ENCODE measurements at regions not wholly inside any gene's neighbourhood (a gene's known extent, or its start where the extent isn't known, plus 50 kb on each side); places are given as distances from the start of the nearest gene placed in this dataset.

- Histone ChIP-seq H3K4me1 (ENCODE audit: control insufficient read depth, insufficient read depth, low read length) (no peaks in the 10 kb centered on the region), H3K4me3 (ENCODE audit: low read length) (no peak overlapping the region), H3K27me3 (ENCODE audit: control insufficient read depth, insufficient read depth, low read length) (no peaks in the 10 kb centered on the region), H3K27ac (ENCODE audit: low read length) (no peak overlapping the region), H3K9me3 (ENCODE audit: control insufficient read depth, low read depth, low read length) (no peaks in the 10 kb centered on the region), H3K36me3 (ENCODE audit: control insufficient read depth, insufficient read depth, low read length) (no peaks in the 10 kb centered on the region)
- no CpG with 5 or more reads among the region's 2 CpGs for WGBS (ENCODE audit: insufficient coverage, low lambda C conversion rate)
- no peak for DNase-seq
Observed at GRCh38 chr18:46373131-46373530, 268.9 kb downstream of the HAUS1 start.

GRCh38 chr18:46373791-46374190 is 269.6 kb downstream of the HAUS1 start:
- no CpG with 5 or more reads among the region's 7 CpGs for WGBS (ENCODE audit: insufficient coverage, low lambda C conversion rate)
- H3K27me3 ChIP-seq (ENCODE audit: control insufficient read depth, insufficient read depth, low read length) = no peaks in the 10 kb centered on the region
- no peak overlapping the region for H3K27ac ChIP-seq (ENCODE audit: low read length)
- H3K9me3 ChIP-seq (ENCODE audit: control insufficient read depth, low read depth, low read length) = no peaks in the 10 kb centered on the region
- no peak for DNase-seq
- H3K4me1 ChIP-seq (ENCODE audit: control insufficient read depth, insufficient read depth, low read length) = no peaks in the 10 kb centered on the region
- no peak overlapping the region for H3K4me3 ChIP-seq (ENCODE audit: low read length)
- H3K36me3 ChIP-seq (ENCODE audit: control insufficient read depth, insufficient read depth, low read length) = no peaks in the 10 kb centered on the region

GRCh38 chr18:46374850-46375249 is 270.7 kb downstream of the HAUS1 start:
- Histone ChIP-seq H3K27me3 (ENCODE audit: control insufficient read depth, insufficient read depth, low read length) (no peaks in the 10 kb centered on the region), H3K4me3 (ENCODE audit: low read length) (no peak overlapping the region), H3K4me1 (ENCODE audit: control insufficient read depth, insufficient read depth, low read length) (no peaks in the 10 kb centered on the region), H3K36me3 (ENCODE audit: control insufficient read depth, insufficient read depth, low read length) (no peaks in the 10 kb centered on the region), H3K9me3 (ENCODE audit: control insufficient read depth, low read depth, low read length) (no peaks in the 10 kb centered on the region), H3K27ac (ENCODE audit: low read length) (no peak overlapping the region)
- DNase-seq = no peak
- WGBS (ENCODE audit: insufficient coverage, low lambda C conversion rate) = no CpG with 5 or more reads among the region's 6 CpGs

- Histone ChIP-seq H3K9me3 (ENCODE audit: control insufficient read depth, low read depth, low read length) (no peaks in the 10 kb centered on the region), H3K27ac (ENCODE audit: low read length) (no peak overlapping the region), H3K4me3 (ENCODE audit: low read length) (no peak overlapping the region), H3K4me1 (ENCODE audit: control insufficient read depth, insufficient read depth, low read length) (no peaks in the 10 kb centered on the region), H3K36me3 (ENCODE audit: control insufficient read depth, insufficient read depth, low read length) (no peaks in the 10 kb centered on the region), H3K27me3 (ENCODE audit: control insufficient read depth, insufficient read depth, low read length) (no peaks in the 10 kb centered on the region)
- no peak for DNase-seq
- WGBS (ENCODE audit: insufficient coverage, low lambda C conversion rate) = no CpG with 5 or more reads among the region's 1 CpG
Observed at GRCh38 chr18:46377557-46377956, 273.4 kb downstream of the HAUS1 start.

GRCh38 chr18:46378126-46378863 is 274.1 kb downstream of the HAUS1 start:
- Histone ChIP-seq H3K4me3 (ENCODE audit: low read length) (no peak overlapping the region), H3K27me3 (ENCODE audit: control insufficient read depth, insufficient read depth, low read length) (no peaks in the 10 kb centered on the region), H3K9me3 (ENCODE audit: control insufficient read depth, low read depth, low read length) (no peaks in the 10 kb centered on the region), H3K27ac (ENCODE audit: low read length) (no peak overlapping the region), H3K36me3 (ENCODE audit: control insufficient read depth, insufficient read depth, low read length) (no peaks in the 10 kb centered on the region), H3K4me1 (ENCODE audit: control insufficient read depth, insufficient read depth, low read length) (no peaks in the 10 kb centered on the region)
- DNase-seq = no peak
- WGBS (ENCODE audit: insufficient coverage, low lambda C conversion rate) = no CpG with 5 or more reads among the region's 12 CpGs

GRCh38 chr18:46378864-46379207 is 274.7 kb downstream of the HAUS1 start:
- H3K9me3 ChIP-seq (ENCODE audit: control insufficient read depth, low read depth, low read length) = no peaks in the 10 kb centered on the region
- 83% methylated on average over 1 of the region's 4 CpGs for WGBS (ENCODE audit: insufficient coverage, low lambda C conversion rate)

GRCh38 chr18:46379323-46379950 is 275.3 kb downstream of the HAUS1 start:
- Histone ChIP-seq H3K4me1 (ENCODE audit: control insufficient read depth, insufficient read depth, low read length) (no peaks in the 10 kb centered on the region), H3K36me3 (ENCODE audit: control insufficient read depth, insufficient read depth, low read length) (no peaks in the 10 kb centered on the region), H3K27me3 (ENCODE audit: control insufficient read depth, insufficient read depth, low read length) (no peaks in the 10 kb centered on the region), H3K4me3 (ENCODE audit: low read length) (no peak overlapping the region), H3K27ac (ENCODE audit: low read length) (no peak overlapping the region), H3K9me3 (ENCODE audit: control insufficient read depth, low read depth, low read length) (no peaks in the 10 kb centered on the region)
- DNase-seq = no peak
- WGBS (ENCODE audit: insufficient coverage, low lambda C conversion rate) = 100% methylated on average over 1 of the region's 11 CpGs

More at GRCh38 chr18:46378864-46379207, 274.7 kb downstream of the HAUS1 start:
- Histone ChIP-seq H3K36me3 (ENCODE audit: control insufficient read depth, insufficient read depth, low read length) (no peaks in the 10 kb centered on the region), H3K27me3 (ENCODE audit: control insufficient read depth, insufficient read depth, low read length) (no peaks in the 10 kb centered on the region), H3K4me3 (ENCODE audit: low read length) (no peak overlapping the region), H3K27ac (ENCODE audit: low read length) (no peak overlapping the region), H3K4me1 (ENCODE audit: control insufficient read depth, insufficient read depth, low read length) (no peaks in the 10 kb centered on the region)
- no peak for DNase-seq

- DNase-seq = no peak
- Histone ChIP-seq H3K27ac (ENCODE audit: low read length) (no peak overlapping the region), H3K9me3 (ENCODE audit: control insufficient read depth, low read depth, low read length) (no peaks in the 10 kb centered on the region), H3K27me3 (ENCODE audit: control insufficient read depth, insufficient read depth, low read length) (no peaks in the 10 kb centered on the region), H3K4me3 (ENCODE audit: low read length) (no peak overlapping the region), H3K36me3 (ENCODE audit: control insufficient read depth, insufficient read depth, low read length) (no peaks in the 10 kb centered on the region), H3K4me1 (ENCODE audit: control insufficient read depth, insufficient read depth, low read length) (no peaks in the 10 kb centered on the region)
- WGBS (ENCODE audit: insufficient coverage, low lambda C conversion rate) = no CpG with 5 or more reads among the region's 2 CpGs
Observed at GRCh38 chr18:46385124-46385523, 271.9 kb downstream of the LOXHD1 start.

GRCh38 chr18:46386788-46387187 is 270.2 kb downstream of the LOXHD1 start:
- H3K4me1 ChIP-seq (ENCODE audit: control insufficient read depth, insufficient read depth, low read length) = no peaks in the 10 kb centered on the region
- DNase-seq = no peak
- WGBS (ENCODE audit: insufficient coverage, low lambda C conversion rate) = no CpG with 5 or more reads among the region's 5 CpGs
- H3K4me3 ChIP-seq (ENCODE audit: low read length) = no peak overlapping the region
- no peak overlapping the region for H3K27ac ChIP-seq (ENCODE audit: low read length)
- no peaks in the 10 kb centered on the region for H3K27me3 ChIP-seq (ENCODE audit: control insufficient read depth, insufficient read depth, low read length)
- H3K36me3 ChIP-seq (ENCODE audit: control insufficient read depth, insufficient read depth, low read length) = no peaks in the 10 kb centered on the region
- H3K9me3 ChIP-seq (ENCODE audit: control insufficient read depth, low read depth, low read length) = no peaks in the 10 kb centered on the region

- no peak overlapping the region for H3K27ac ChIP-seq (ENCODE audit: low read length)
- H3K36me3 ChIP-seq (ENCODE audit: control insufficient read depth, insufficient read depth, low read length) = no peaks in the 10 kb centered on the region
- no peaks in the 10 kb centered on the region for H3K27me3 ChIP-seq (ENCODE audit: control insufficient read depth, insufficient read depth, low read length)
- DNase-seq = no peak
- no peaks in the 10 kb centered on the region for H3K9me3 ChIP-seq (ENCODE audit: control insufficient read depth, low read depth, low read length)
- WGBS (ENCODE audit: insufficient coverage, low lambda C conversion rate) = no CpG with 5 or more reads among the region's 9 CpGs
- H3K4me3 ChIP-seq (ENCODE audit: low read length) = no peak overlapping the region
- H3K4me1 ChIP-seq (ENCODE audit: control insufficient read depth, insufficient read depth, low read length) = no peaks in the 10 kb centered on the region
Observed at GRCh38 chr18:46387441-46388131, 269.4 kb downstream of the LOXHD1 start.

All from large intestine (tissue), 3 donors.